GM12892 (cell line): ENCODE measurements at regions not wholly inside any gene's neighbourhood (a gene's known extent, or its start where the extent isn't known, plus 50 kb on each side); places are given as distances from the start of the nearest gene placed in this dataset.

Experiments used
- POLR2A ChIP-seq: IDR thresholded peaks from 2 replicates; pipeline ENCODE4 v1.6.1; 2011; ENCODE audit warnings: low read depth, low read length, control low read depth
- POLR2AphosphoS5 ChIP-seq: IDR thresholded peaks from 2 replicates; pipeline ENCODE4 v1.6.1; 2011; ENCODE audit warnings: low read depth, low read length, control low read depth
- TAF1 ChIP-seq: IDR thresholded peaks from 2 replicates; pipeline ENCODE4 v1.6.1; 2011; ENCODE audit warnings: low read depth, mild to moderate bottlenecking, control low read depth, low read length, borderline replicate concordance

- TF ChIP-seq POLR2A (no peak), POLR2AphosphoS5 (no peak), TAF1 (no peak)
Observed at GRCh38 chr11:23903044-23903704, 593.7 kb upstream of the LUZP2 start.
